ENCODE measurements at regions not wholly inside any gene's neighbourhood (a gene's known extent, or its start where the extent isn't known, plus 50 kb on each side); places are given as distances from the start of the nearest gene placed in this dataset.
A peak's percentile ranks its signal among the peaks of the same experiment; 100 is the strongest.
"Not testable (repeated sequence)": the region's sequence is repeated elsewhere in the genome, so short reads cannot be mapped to it uniquely, and the experiment has no call there.

GRCh38 chr21:6556516-6556915, 3964.9 kb upstream of the TPTE start:
- not testable (repeated sequence) for DNase-seq (ENCODE audit: low spot score)

GRCh38 chr21:6557415-6557814, 3964.0 kb upstream of the TPTE start:
- DNase-seq (ENCODE audit: low spot score): not testable (repeated sequence)

GRCh38 chr21:6561168-6561567, 3960.2 kb upstream of the TPTE start:
- DNase-seq (ENCODE audit: low spot score): not testable (repeated sequence)

GRCh38 chr21:6561578-6561977, 3959.8 kb upstream of the TPTE start:
- DNase-seq (ENCODE audit: low spot score): not testable (repeated sequence)

- DNase-seq (ENCODE audit: low spot score): not testable (repeated sequence)
Measured at GRCh38 chr21:6564543-6565166, 3956.7 kb upstream of the TPTE start.

- peak; percentile 3 for DNase-seq (ENCODE audit: low spot score)
Measured at GRCh38 chr21:6565190-6566094, 3955.9 kb upstream of the TPTE start.

- not testable (repeated sequence) for DNase-seq (ENCODE audit: low spot score)
Measured at GRCh38 chr21:6567542-6567941, 3953.8 kb upstream of the TPTE start.

- DNase-seq (ENCODE audit: low spot score): not testable (repeated sequence)
Measured at GRCh38 chr21:6569152-6569551, 3952.2 kb upstream of the TPTE start.

GRCh38 chr21:6569587-6570392, 3951.6 kb upstream of the TPTE start:
- not testable (repeated sequence) for DNase-seq (ENCODE audit: low spot score)

- DNase-seq (ENCODE audit: low spot score): not testable (repeated sequence)
Measured at GRCh38 chr21:6570700-6571368, 3950.5 kb upstream of the TPTE start.

- not testable (repeated sequence) for DNase-seq (ENCODE audit: low spot score)
Measured at GRCh38 chr21:6573576-6573975, 3947.8 kb upstream of the TPTE start.

- not testable (repeated sequence) for DNase-seq (ENCODE audit: low spot score)
Measured at GRCh38 chr21:6579801-6580200, 3941.6 kb upstream of the TPTE start.

Data from H4 (cell line).